Prostate gland (tissue), 2 donors: ENCODE measurements at regions not wholly inside any gene's neighbourhood (a gene's known extent, or its start where the extent isn't known, plus 50 kb on each side); places are given as distances from the start of the nearest gene placed in this dataset.

Source experiments
- CTCF ChIP-seq, 4 experiments: fragments of 200-600 bp in 2 of 4; fragments of 450-650 bp in 2 of 4; sonication (generic) in 2 of 4; IDR thresholded peaks; 1 replicate in 3 of 4; 2 replicates in 1 of 4; pipeline ENCODE4 v1.5.1; 2016 to 2019; ENCODE audit warnings: antibody characterized with exemption in 4 of 4, mild to moderate bottlenecking in 2 of 4, moderate library complexity in 2 of 4
- POLR2A ChIP-seq: fragments of 450-650 bp; IDR thresholded peaks from one replicate; pipeline ENCODE4 v1.6.1; 2016; ENCODE audit warnings: antibody characterized with exemption, mild to moderate bottlenecking
- POLR2AphosphoS5 ChIP-seq: sonication (generic); formaldehyde crosslinking; IDR thresholded peaks from one replicate; pipeline ENCODE4 v1.6.1; 2017; ENCODE audit warnings: antibody characterized with exemption

- TF ChIP-seq CTCF (IDR thresholded peaks at IDR 0.05) (no peak), POLR2AphosphoS5 (no peak), POLR2A (no peak)
Observed at GRCh38 chr3:102810937-102811336, 376.1 kb downstream of the ZPLD1 start.
